ENCODE measurements at regions not wholly inside any gene's neighbourhood (a gene's known extent, or its start where the extent isn't known, plus 50 kb on each side); places are given as distances from the start of the nearest gene placed in this dataset.

DNA sequence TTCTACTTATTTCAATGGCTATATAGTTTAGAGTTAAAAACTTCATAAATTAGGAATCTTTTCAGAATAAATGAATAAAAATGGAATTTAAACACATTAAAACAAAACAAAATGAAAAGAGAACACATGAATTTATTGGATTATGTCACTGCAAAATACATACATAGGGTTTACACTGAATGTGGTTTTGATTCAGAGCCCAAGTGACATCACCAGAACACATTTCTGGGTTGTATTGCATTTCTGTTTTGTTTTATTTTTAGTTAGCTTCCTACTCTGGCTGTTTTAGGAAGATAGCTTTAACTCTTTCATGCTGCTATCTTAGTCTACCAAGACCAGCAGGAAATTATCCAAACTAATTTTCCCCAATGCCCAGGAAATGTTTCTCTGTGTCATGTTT, 1935.0 kb downstream of the EFNA5 start:
- DNase-seq, result peak in 1 of 2 donors; percentile 11
- Histone ChIP-seq H3K27me3 (no peaks in the 10 kb centered on the region), H3K9me3 (peaks cover 0 to 5% (median 0%) of the 10 kb centered on the region in 4 donors), H3K36me3 (no peaks in the 10 kb centered on the region), H3K4me1 (no peaks in the 10 kb centered on the region), H3K4me3 (no peak overlapping the region), H3K27ac (no peak overlapping the region)
- no peak for TF ChIP-seq EP300 (IDR thresholded peaks at IDR 0.05)
- no peak for TF ChIP-seq POLR2A (IDR thresholded peaks at IDR 0.05)
- TF ChIP-seq POLR2AphosphoS5 (IDR thresholded peaks at IDR 0.05), result no peak
- TF ChIP-seq, protein P1, sequence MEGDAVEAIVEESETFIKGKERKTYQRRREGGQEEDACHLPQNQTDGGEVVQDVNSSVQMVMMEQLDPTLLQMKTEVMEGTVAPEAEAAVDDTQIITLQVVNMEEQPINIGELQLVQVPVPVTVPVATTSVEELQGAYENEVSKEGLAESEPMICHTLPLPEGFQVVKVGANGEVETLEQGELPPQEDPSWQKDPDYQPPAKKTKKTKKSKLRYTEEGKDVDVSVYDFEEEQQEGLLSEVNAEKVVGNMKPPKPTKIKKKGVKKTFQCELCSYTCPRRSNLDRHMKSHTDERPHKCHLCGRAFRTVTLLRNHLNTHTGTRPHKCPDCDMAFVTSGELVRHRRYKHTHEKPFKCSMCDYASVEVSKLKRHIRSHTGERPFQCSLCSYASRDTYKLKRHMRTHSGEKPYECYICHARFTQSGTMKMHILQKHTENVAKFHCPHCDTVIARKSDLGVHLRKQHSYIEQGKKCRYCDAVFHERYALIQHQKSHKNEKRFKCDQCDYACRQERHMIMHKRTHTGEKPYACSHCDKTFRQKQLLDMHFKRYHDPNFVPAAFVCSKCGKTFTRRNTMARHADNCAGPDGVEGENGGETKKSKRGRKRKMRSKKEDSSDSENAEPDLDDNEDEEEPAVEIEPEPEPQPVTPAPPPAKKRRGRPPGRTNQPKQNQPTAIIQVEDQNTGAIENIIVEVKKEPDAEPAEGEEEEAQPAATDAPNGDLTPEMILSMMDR (IDR thresholded peaks at IDR 0.05), result no peak
- intact Hi-C loops (cut with DNase I; ENCODE audit: low total_unique reads), result no loop called here

DNA sequence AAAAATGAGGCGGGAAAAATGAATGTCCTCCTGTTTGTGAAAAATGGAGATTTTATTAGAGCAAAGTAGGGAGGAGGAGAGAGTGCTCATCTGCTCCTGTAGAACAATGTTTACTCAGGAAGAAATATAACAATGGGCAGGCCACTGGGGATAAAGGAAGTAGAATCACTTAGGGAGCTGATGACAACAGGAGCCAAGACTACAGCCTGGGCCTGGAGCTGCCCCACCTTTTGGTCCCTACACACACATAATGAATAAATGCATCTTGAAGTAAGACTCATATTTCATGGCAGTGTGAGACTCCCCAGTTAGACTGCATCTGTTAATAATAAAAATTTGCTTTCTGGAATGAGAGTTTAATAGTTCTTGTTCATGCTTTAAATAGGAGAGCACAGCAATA, 1939.8 kb downstream of the EFNA5 start:
- H3K27ac ChIP-seq, result no peak overlapping the region
- no peak overlapping the region for H3K4me3 ChIP-seq
- no peaks in the 10 kb centered on the region for H3K4me1 ChIP-seq
- no peaks in the 10 kb centered on the region for H3K9me3 ChIP-seq
- WGBS, 5 donors, result 83 to 90% (median 89%) methylated on average over 1 of the region's 1 CpG
- TF ChIP-seq POLR2AphosphoS5 (IDR thresholded peaks at IDR 0.05), result no peak
- TF ChIP-seq EP300 (IDR thresholded peaks at IDR 0.05), result no peak
- TF ChIP-seq POLR2A (IDR thresholded peaks at IDR 0.05), result no peak
- TF ChIP-seq, protein P1 (IDR thresholded peaks at IDR 0.05), result no peak
- H3K27me3 ChIP-seq, result no peaks in the 10 kb centered on the region
- peak in 1 of 2 donors; percentile 3 for DNase-seq
- no peaks in the 10 kb centered on the region for H3K36me3 ChIP-seq
- intact Hi-C loops (cut with DNase I; ENCODE audit: low total_unique reads), result no loop called here

DNA sequence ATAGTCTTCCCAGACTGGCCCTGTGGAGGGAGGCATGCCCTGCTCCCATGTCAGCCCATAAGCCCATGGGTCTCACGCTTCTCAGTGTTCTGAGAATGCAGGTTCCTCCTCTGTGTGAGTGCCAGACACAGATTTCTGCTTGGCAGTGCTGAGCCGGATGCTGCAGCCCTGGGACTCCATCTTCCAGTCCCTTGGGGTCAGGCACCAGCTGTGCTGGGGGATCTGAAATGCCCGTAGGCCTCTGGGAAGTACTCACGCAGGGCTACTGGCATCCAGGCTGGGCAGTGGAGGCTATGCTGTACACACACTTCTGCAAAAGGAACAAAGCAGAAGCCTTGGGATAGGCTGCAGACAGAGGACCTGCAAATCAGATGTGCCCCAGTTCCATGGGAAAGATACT, 1944.6 kb downstream of the EFNA5 start:
- intact Hi-C loops (cut with DNase I; ENCODE audit: low total_unique reads), result no loop called here
- DNase-seq, result no peak
- Histone ChIP-seq H3K4me3 (no peak overlapping the region), H3K4me1 (no peaks in the 10 kb centered on the region), H3K9me3 (peaks cover 0 to 7% (median 0%) of the 10 kb centered on the region in 4 donors), H3K27ac (no peak overlapping the region), H3K27me3 (no peaks in the 10 kb centered on the region), H3K36me3 (no peaks in the 10 kb centered on the region)
- TF ChIP-seq, protein P1 (IDR thresholded peaks at IDR 0.05), result no peak
- TF ChIP-seq POLR2AphosphoS5 (IDR thresholded peaks at IDR 0.05) (no peak), EP300 (IDR thresholded peaks at IDR 0.05) (no peak), POLR2A (IDR thresholded peaks at IDR 0.05) (no peak)
- WGBS, 5 donors, result 67 to 90% (median 86%) methylated on average over 3 to 4 of the region's 4 CpGs

DNA sequence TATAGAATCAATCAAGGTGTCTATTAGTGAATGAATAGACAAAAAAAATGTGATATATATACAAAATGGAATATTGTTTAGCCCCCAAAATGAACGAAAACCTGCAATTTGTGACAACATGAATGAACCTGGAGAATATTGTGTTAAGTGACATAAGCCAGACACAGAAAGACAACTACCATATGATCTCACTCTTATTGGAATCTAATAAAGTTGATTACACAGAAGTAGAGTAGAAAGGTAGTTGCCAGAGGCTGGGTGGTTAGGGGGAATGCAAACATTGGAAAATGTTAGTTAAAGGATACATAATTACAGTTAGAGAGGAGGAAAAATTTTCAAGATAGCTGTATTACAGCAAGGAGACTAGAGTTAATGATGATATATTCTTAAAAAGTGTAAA, 1962.3 kb downstream of the EFNA5 start:
- H3K9me3 ChIP-seq, result peaks cover 0 to 14% (median 6%) of the 10 kb centered on the region in 4 donors
- 76 to 93% (median 80%) methylated on average over 1 of the region's 1 CpG for WGBS, 5 donors
- H3K27me3 ChIP-seq, result no peaks in the 10 kb centered on the region
- H3K4me1 ChIP-seq, result no peaks in the 10 kb centered on the region
- DNase-seq, result no peak
- no peak overlapping the region for H3K27ac ChIP-seq
- no peak overlapping the region for H3K4me3 ChIP-seq
- TF ChIP-seq POLR2AphosphoS5 (IDR thresholded peaks at IDR 0.05) (no peak), EP300 (IDR thresholded peaks at IDR 0.05) (no peak), POLR2A (IDR thresholded peaks at IDR 0.05) (no peak)
- intact Hi-C loops (cut with DNase I; ENCODE audit: low total_unique reads), result no loop called here
- H3K36me3 ChIP-seq, result no peaks in the 10 kb centered on the region

DNA sequence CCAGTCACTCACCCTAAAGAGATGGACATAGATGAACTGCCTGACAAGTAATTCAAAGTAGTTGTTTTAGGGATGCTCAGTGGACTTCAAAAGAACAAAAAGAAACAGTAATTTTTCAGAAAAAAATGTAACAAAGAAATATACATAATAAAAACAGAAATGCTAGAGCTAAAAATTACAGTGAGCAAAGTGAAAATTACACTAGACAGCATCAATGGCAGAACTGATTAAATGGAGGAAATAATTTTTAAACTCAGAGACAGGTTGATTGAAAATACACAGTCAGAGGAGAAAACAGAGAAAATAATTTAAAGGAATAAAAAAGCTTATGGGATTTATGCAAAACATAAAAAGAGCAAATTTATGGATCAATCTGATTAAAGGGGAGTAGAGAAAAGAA, 1968.4 kb downstream of the EFNA5 start:
- peaks cover 5 to 29% (median 19%) of the 10 kb centered on the region in 4 donors for H3K9me3 ChIP-seq
- no peak for DNase-seq
- no peaks in the 10 kb centered on the region for H3K4me1 ChIP-seq
- intact Hi-C loops (cut with DNase I; ENCODE audit: low total_unique reads), result no loop called here
- H3K4me3 ChIP-seq, result no peak overlapping the region
- no peak overlapping the region for H3K27ac ChIP-seq
- no peaks in the 10 kb centered on the region for H3K36me3 ChIP-seq
- no peak for TF ChIP-seq EP300 (IDR thresholded peaks at IDR 0.05)
- H3K27me3 ChIP-seq, result no peaks in the 10 kb centered on the region

Measured in stomach (tissue), 8 donors.